ENCODE measurements at regions not wholly inside any gene's neighbourhood (a gene's known extent, or its start where the extent isn't known, plus 50 kb on each side); places are given as distances from the start of the nearest gene placed in this dataset.

- no peak for DNase-seq (ENCODE audit: low read depth in 4 of 4, low spot score in 1 of 4)
Observed at GRCh38 chr5:124647352-124647751, 99.1 kb downstream of the ZNF608 start.

GRCh38 chr5:124645396-124645795, 101.0 kb downstream of the ZNF608 start:
- DNase-seq (ENCODE audit: low read depth in 4 of 4, low spot score in 1 of 4) = no peak

GRCh38 chr5:124644582-124644981, 101.9 kb downstream of the ZNF608 start:
- no peak for DNase-seq (ENCODE audit: low read depth in 4 of 4, low spot score in 1 of 4)

GRCh38 chr5:124644138-124644537, 102.3 kb downstream of the ZNF608 start:
- no peak for DNase-seq (ENCODE audit: low read depth in 4 of 4, low spot score in 1 of 4)

GRCh38 chr5:124643336-124643735, 103.1 kb downstream of the ZNF608 start:
- DNase-seq (ENCODE audit: low read depth in 4 of 4, low spot score in 1 of 4) = no peak

GRCh38 chr5:124642151-124642550, 104.3 kb downstream of the ZNF608 start:
- DNase-seq (ENCODE audit: low read depth in 4 of 4, low spot score in 1 of 4) = no peak

GRCh38 chr5:124641154-124641792, 105.2 kb downstream of the ZNF608 start:
- no peak for DNase-seq (ENCODE audit: low read depth in 4 of 4, low spot score in 1 of 4)

GRCh38 chr5:124639095-124639665, 107.3 kb downstream of the ZNF608 start:
- DNase-seq (ENCODE audit: low read depth in 4 of 4, low spot score in 1 of 4) = no peak

GRCh38 chr5:124637011-124637410, 109.4 kb downstream of the ZNF608 start:
- no peak for DNase-seq (ENCODE audit: low read depth in 4 of 4, low spot score in 1 of 4)

GRCh38 chr5:124634741-124635323, 111.6 kb downstream of the ZNF608 start:
- DNase-seq (ENCODE audit: low read depth in 4 of 4, low spot score in 1 of 4) = no peak

GRCh38 chr5:124634228-124634739, 112.2 kb downstream of the ZNF608 start:
- no peak for DNase-seq (ENCODE audit: low read depth in 4 of 4, low spot score in 1 of 4)

GRCh38 chr5:124633209-124633608, 113.2 kb downstream of the ZNF608 start:
- no peak for DNase-seq (ENCODE audit: low read depth in 4 of 4, low spot score in 1 of 4)

- no peak for DNase-seq (ENCODE audit: low read depth in 4 of 4, low spot score in 1 of 4)
Observed at GRCh38 chr5:124631874-124632550, 114.4 kb downstream of the ZNF608 start.

GRCh38 chr5:124630767-124631704, 115.4 kb downstream of the ZNF608 start:
- DNase-seq (ENCODE audit: low read depth in 4 of 4, low spot score in 1 of 4) = no peak

GRCh38 chr5:124628721-124629596, 117.5 kb downstream of the ZNF608 start:
- no peak for DNase-seq (ENCODE audit: low read depth in 4 of 4, low spot score in 1 of 4)

- no peak for DNase-seq (ENCODE audit: low read depth in 4 of 4, low spot score in 1 of 4)
Observed at GRCh38 chr5:124627815-124628595, 118.4 kb downstream of the ZNF608 start.

- no peak for DNase-seq (ENCODE audit: low read depth in 4 of 4, low spot score in 1 of 4)
Observed at GRCh38 chr5:124626053-124626452, 120.4 kb downstream of the ZNF608 start.

GRCh38 chr5:124623265-124623664, 123.2 kb downstream of the ZNF608 start:
- DNase-seq (ENCODE audit: low read depth in 4 of 4, low spot score in 1 of 4) = no peak

GRCh38 chr5:124622851-124623250, 123.6 kb downstream of the ZNF608 start:
- no peak for DNase-seq (ENCODE audit: low read depth in 4 of 4, low spot score in 1 of 4)
